PC-9 (cell line): ENCODE measurements at regions not wholly inside any gene's neighbourhood (a gene's known extent, or its start where the extent isn't known, plus 50 kb on each side); places are given as distances from the start of the nearest gene placed in this dataset.

Source experiments
- CTCF ChIP-seq: fragments of 200-600 bp; sonication (generic); conservative IDR thresholded peaks from 2 replicates; pipeline ENCODE4 v1.6.1; 2017; ENCODE audit warnings: mixed run types, antibody characterized with exemption, mild to moderate bottlenecking, moderate library complexity
- EZH2 ChIP-seq: fragments of 200-600 bp; sonication (generic); IDR thresholded peaks from 2 replicates; pipeline ENCODE4 v1.8.0; 2017; ENCODE audit warnings: antibody characterized with exemption, low read depth

GRCh38 chr5:39955156-39955555 lies 530.4 kb upstream of the DAB2 start:
- TF ChIP-seq CTCF (no peak), EZH2 (no peak)
